Fibroblast of pulmonary artery (primary cell): ENCODE measurements at regions not wholly inside any gene's neighbourhood (a gene's known extent, or its start where the extent isn't known, plus 50 kb on each side); places are given as distances from the start of the nearest gene placed in this dataset.

Source experiments
- DNase-seq: peaks from one replicate; pipeline ENCODE4 v3.0.0-alpha.2; 2010; ENCODE audit warnings: low read depth
- H3K4me3 ChIP-seq: replicated peaks from 2 replicates; pipeline ENCODE4 v1.5.1; 2011; ENCODE audit warnings: low read depth, mild to moderate bottlenecking, control low read depth, low read length, moderate library complexity
- TF ChIP-seq, protein P1 (sequence below): IDR thresholded peaks from 2 replicates; pipeline ENCODE4 v1.5.1; 2011; ENCODE audit warnings: mild to moderate bottlenecking, control low read depth, low read length, inconsistent platforms; ENCODE audit errors: missing control alignments

DNA sequence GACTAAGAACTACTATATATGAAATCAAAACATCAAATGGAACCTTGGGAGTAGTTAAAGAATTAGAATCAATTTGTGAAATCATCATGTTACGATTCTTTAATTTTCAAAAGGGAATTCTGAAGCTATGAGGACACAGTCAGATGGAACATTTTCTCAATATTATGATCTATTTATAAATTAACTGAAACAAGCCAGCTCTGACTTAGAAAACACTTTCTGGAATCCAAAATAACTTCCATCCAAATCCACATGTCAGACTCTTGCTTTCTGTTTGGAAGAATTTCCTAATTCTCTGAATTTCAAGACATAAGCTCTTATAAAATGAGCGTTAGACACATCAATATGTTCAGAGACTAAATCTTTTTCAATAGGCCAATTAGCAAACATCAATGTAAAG is 737.7 kb upstream of the SOX9 start:
- H3K4me3 ChIP-seq = no peak overlapping the region
- DNase-seq = no peak
- TF ChIP-seq, protein P1, sequence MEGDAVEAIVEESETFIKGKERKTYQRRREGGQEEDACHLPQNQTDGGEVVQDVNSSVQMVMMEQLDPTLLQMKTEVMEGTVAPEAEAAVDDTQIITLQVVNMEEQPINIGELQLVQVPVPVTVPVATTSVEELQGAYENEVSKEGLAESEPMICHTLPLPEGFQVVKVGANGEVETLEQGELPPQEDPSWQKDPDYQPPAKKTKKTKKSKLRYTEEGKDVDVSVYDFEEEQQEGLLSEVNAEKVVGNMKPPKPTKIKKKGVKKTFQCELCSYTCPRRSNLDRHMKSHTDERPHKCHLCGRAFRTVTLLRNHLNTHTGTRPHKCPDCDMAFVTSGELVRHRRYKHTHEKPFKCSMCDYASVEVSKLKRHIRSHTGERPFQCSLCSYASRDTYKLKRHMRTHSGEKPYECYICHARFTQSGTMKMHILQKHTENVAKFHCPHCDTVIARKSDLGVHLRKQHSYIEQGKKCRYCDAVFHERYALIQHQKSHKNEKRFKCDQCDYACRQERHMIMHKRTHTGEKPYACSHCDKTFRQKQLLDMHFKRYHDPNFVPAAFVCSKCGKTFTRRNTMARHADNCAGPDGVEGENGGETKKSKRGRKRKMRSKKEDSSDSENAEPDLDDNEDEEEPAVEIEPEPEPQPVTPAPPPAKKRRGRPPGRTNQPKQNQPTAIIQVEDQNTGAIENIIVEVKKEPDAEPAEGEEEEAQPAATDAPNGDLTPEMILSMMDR = no peak

DNA sequence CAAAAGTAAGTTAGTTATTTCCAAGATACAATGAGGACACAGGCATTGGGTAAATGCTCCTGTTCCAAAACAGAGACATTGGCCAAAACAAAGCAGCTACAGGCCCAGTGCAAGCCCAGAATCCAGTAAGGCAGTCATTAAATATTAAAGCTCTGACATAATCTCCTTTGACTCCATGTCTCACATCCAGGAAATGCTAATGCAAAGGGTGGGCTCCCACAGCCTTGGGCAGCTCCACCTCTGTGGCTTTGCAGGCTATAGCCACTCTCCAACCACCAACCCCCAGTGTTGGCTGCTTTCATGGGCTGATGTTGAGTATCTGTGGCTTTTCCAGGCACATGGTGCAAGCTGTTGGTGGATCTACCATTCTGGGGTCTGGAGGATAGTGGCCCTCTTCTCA is 733.4 kb upstream of the SOX9 start:
- H3K4me3 ChIP-seq = no peak overlapping the region

DNA sequence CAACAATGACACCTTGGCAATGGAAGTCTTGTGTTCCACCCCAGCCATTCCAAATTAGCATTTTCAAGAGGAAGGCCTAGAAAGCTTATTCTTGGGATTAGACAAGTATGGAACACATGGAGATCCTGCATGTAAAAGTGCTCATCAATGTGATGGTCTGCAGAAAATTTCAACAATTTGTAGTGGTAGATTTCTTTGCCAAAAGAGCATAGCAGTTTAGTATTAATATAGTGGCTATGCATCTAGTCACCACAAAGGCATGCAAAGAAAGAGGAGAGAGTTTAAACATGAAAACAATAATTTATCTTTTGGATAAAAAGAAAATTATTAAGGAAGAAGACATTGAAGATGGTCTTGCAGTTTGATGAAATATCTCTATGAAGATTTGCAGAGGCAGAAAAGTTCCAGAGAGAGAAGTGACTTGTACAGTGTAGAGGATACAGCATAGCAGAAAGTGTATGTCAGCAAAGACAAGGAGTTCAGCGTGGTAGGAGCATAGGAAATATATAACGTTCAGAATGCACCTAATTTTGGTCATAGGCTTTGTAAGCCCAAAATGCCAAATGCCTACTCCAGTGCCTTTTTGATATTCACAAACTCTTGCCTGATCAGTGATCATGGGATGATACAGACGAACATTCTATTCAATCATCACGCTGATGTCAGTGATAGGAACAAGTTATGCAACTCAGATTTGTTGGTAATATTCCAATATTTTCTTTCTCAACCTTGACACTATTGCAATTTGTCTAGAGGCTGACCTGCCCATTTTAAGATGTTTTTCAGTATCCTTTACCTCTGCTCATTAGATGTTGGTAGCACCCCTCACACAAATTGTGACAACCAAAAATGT is 727.9 kb upstream of the SOX9 start:
- DNase-seq = peak; percentile 14
- TF ChIP-seq, protein P1 = no peak
- no peak overlapping the region for H3K4me3 ChIP-seq

More for the DNA sequence above, 733.4 kb upstream of the SOX9 start:
- no peak for DNase-seq
- TF ChIP-seq, protein P1 = no peak

DNA sequence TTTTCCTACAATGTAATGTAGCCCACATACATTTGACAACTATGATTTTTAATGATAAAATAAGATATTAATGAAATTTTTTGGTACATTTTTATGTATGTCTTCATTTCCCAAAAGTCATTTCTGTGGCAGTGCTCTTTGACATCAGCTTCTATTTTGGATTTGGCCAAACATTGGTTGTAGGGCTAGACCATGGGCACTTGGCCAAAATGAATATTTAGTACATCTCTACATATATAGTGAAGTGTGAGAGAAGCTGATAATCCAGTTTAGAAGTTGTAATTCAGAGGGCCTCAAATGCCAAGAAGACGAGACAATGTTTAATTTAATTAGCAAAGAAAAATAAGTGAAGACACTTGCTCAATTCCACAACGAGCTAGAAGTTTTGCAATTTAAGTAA is 724.9 kb upstream of the SOX9 start:
- DNase-seq = no peak
- TF ChIP-seq, protein P1 = no peak

DNA sequence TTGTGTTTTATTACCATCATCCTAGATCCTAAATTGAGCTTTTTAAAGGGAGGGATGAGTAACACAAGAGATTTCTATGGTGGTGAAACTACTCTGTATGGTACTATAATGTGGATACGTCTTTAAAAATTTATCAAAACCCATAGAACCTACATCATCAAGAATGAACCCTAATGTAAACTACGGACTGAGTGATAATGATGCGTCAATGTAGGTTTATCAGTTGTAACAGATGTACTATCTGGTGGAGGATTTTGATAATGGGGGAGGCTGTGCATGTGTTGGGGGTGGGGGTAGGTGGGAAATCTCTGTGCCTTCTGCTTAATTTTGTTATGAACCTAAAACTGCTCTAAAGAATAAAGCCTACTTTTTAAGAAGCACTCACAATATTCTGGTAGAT is 724.1 kb upstream of the SOX9 start:
- TF ChIP-seq, protein P1 = no peak
- no peak overlapping the region for H3K4me3 ChIP-seq
- DNase-seq = no peak

More for the DNA sequence above, 724.9 kb upstream of the SOX9 start:
- H3K4me3 ChIP-seq = no peak overlapping the region

DNA sequence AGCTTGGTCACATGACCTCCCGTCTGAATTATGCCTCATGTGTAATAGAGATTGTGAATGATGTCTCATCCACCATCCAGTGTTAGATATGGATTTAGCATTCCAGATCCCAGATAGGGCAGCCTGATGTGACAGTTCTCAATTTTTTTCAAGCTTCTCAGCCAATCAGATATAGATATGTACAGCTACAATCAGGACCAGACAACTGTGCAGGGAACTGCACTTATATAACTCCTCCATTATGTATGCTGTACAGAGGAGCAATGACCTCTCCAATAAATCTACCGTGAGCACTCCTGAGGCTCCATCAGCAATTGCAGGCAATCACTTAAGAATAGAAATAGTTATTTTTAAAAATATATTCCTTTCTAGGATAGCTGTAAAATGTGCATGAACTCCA is 722.8 kb upstream of the SOX9 start:
- no peak for DNase-seq
- TF ChIP-seq, protein P1 = no peak
- H3K4me3 ChIP-seq = no peak overlapping the region

DNA sequence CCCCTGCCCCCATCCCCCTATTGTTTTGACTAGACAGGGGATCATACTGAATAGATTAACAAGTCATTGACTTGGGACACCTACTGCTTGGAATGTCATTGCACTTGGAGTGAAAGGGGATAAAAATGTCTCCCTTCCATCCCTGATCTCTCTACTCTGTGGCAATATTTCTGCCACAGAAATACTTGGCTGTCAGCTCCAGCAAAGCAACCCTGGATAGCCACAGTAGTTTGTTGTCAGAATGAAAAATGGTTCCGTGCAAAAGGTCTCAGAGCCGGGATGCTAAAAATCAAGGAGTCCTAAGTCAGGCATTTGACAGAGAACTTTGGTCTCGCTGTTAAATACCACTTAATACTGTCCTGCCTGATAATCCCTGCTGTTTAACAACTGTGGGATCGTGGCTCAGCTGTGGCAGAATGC is 722.0 kb upstream of the SOX9 start:
- TF ChIP-seq, protein P1 = no peak
- DNase-seq = peak; percentile 6
- H3K4me3 ChIP-seq = no peak overlapping the region
